Body of pancreas (tissue), 4 donors: ENCODE measurements at regions not wholly inside any gene's neighbourhood (a gene's known extent, or its start where the extent isn't known, plus 50 kb on each side); places are given as distances from the start of the nearest gene placed in this dataset.

Experiments used
- ATAC-seq: fragments of 150-250 bp; one replicate; pipeline ENCODE4 v1.9.1; 2016
- DNase-seq, 4 donors: peaks; one replicate each; pipeline ENCODE4 v3.0.0-alpha.2; 2019
- H3K27ac ChIP-seq, 4 donors: fragments of 200-600 bp; sonication (generic); 1 replicate in 3 of 4; 2 replicates in 1 of 4; pipeline versions ENCODE4 v1.5.1 to v1.6.1; 2016 to 2019; ENCODE audit warnings: mild to moderate bottlenecking in 1 of 4, mixed read lengths in 1 of 4, moderate library complexity in 1 of 4
- H3K27me3 ChIP-seq, 2 donors: fragments of 200-600 bp; sonication (generic); one replicate each; pipeline ENCODE4 v1.6.0; 2016; ENCODE audit warnings: mild to moderate bottlenecking in 1 of 2
- H3K36me3 ChIP-seq, 2 donors: fragments of 200-600 bp; sonication (generic); replicated peaks in 1 of 2; 2 replicates each; pipeline ENCODE4 v1.5.1; 2016; ENCODE audit warnings: low read depth in 2 of 2; ENCODE audit not compliant: insufficient read depth in 1 of 2
- H3K4me1 ChIP-seq: fragments of 200-600 bp; sonication (generic); one replicate; pipeline ENCODE4 v1.6.0; 2016
- H3K4me3 ChIP-seq, 2 donors: fragments of 200-600 bp; sonication (generic); 1 replicate in 1 of 2; 2 replicates in 1 of 2; pipeline ENCODE4 v1.5.1; 2016 to 2019
- H3K9me3 ChIP-seq, 3 donors: fragments of 200-600 bp; sonication (generic); 1 replicate in 2 of 3; 2 replicates in 1 of 3; pipeline ENCODE4 v1.5.1; 2016
- POLR2A ChIP-seq, 3 donors: fragments of 450-650 bp; IDR thresholded peaks; one replicate each; pipeline ENCODE4 v1.6.1; 2016; ENCODE audit warnings: antibody characterized with exemption in 3 of 3, mild to moderate bottlenecking in 2 of 3
- WGBS, 2 donors: methylation state at CpG; one replicate each; pipeline ENCODE4 v1.1.5; 2017; 5-methylcytosine and 5-hydroxymethylcytosine counted together
- intact Hi-C: fragments of 100-400 bp; cut with DNase I; formaldehyde crosslinking; loops from one replicate; pipeline ENCODE4 v1.15.1; 2023
- TF ChIP-seq, protein P1 (sequence below), 7 experiments: fragments of 450-650 bp in 4 of 7; fragments of 200-600 bp in 3 of 7; sonication (generic) in 3 of 7; IDR thresholded peaks; one replicate each; pipeline ENCODE4 v1.5.1; 2016 to 2019; ENCODE audit warnings: antibody characterized with exemption in 7 of 7

GRCh38 chr4:158046345-158046744 lies 126.5 kb downstream of the GASK1B start:
- Histone ChIP-seq H3K4me3 (no peak overlapping the region), H3K4me1 (no peaks in the 10 kb centered on the region), H3K27me3 (no peaks in the 10 kb centered on the region), H3K9me3 (no peaks in the 10 kb centered on the region), H3K27ac (no peak overlapping the region), H3K36me3 (no peaks in the 10 kb centered on the region)
- DNase-seq: no peak
- intact Hi-C loops: no loop called here
- TF ChIP-seq, protein P1, sequence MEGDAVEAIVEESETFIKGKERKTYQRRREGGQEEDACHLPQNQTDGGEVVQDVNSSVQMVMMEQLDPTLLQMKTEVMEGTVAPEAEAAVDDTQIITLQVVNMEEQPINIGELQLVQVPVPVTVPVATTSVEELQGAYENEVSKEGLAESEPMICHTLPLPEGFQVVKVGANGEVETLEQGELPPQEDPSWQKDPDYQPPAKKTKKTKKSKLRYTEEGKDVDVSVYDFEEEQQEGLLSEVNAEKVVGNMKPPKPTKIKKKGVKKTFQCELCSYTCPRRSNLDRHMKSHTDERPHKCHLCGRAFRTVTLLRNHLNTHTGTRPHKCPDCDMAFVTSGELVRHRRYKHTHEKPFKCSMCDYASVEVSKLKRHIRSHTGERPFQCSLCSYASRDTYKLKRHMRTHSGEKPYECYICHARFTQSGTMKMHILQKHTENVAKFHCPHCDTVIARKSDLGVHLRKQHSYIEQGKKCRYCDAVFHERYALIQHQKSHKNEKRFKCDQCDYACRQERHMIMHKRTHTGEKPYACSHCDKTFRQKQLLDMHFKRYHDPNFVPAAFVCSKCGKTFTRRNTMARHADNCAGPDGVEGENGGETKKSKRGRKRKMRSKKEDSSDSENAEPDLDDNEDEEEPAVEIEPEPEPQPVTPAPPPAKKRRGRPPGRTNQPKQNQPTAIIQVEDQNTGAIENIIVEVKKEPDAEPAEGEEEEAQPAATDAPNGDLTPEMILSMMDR (IDR thresholded peaks at IDR 0.05): no peak
- TF ChIP-seq POLR2A (IDR thresholded peaks at IDR 0.05): no peak
- 43 to 48% methylated on average over 4 of the region's 4 CpGs for WGBS, 2 donors
- ATAC-seq: no peak

GRCh38 chr4:158043971-158044618 lies 128.7 kb downstream of the GASK1B start:
- 92 to 96% methylated on average over 19 to 36 of the region's 41 CpGs for WGBS, 2 donors
- Histone ChIP-seq H3K4me3 (no peak overlapping the region), H3K4me1 (no peaks in the 10 kb centered on the region), H3K9me3 (no peaks in the 10 kb centered on the region), H3K27me3 (no peaks in the 10 kb centered on the region), H3K27ac (no peak overlapping the region), H3K36me3 (no peaks in the 10 kb centered on the region)
- intact Hi-C loops: no loop called here
- no peak for TF ChIP-seq POLR2A (IDR thresholded peaks at IDR 0.05)
- TF ChIP-seq, protein P1 (IDR thresholded peaks at IDR 0.05): no peak
- DNase-seq (no peak), ATAC-seq (no peak)

DNA sequence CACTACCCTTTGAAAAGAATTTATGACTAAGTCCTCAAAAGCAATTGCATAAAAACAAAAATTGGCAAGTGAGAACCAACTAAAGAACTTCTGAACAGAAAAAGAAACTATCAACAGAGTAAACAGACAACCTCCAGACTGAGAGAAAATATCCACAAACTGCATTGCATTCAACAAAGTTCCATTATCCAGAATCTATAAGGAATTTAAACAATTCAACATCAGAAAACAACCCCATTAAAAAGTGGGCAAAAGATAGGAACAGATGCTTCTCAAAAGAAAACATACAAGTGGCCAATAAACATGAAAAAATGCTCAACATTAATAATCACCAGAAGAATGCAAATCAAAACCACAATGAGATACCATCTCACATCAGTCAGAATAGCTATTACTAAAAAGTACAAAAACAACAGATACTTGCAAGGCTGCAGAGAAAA lies 130.2 kb downstream of the GASK1B start:
- TF ChIP-seq, protein P1 (IDR thresholded peaks at IDR 0.05): no peak
- TF ChIP-seq POLR2A (IDR thresholded peaks at IDR 0.05): no peak
- H3K9me3 ChIP-seq: no peaks in the 10 kb centered on the region
- no peak for ATAC-seq
- no peaks in the 10 kb centered on the region for H3K4me1 ChIP-seq
- intact Hi-C loops: no loop called here
- H3K27me3 ChIP-seq: no peaks in the 10 kb centered on the region
- DNase-seq: no peak
- H3K4me3 ChIP-seq: no peak overlapping the region
- H3K36me3 ChIP-seq: no peaks in the 10 kb centered on the region
- H3K27ac ChIP-seq: no peak overlapping the region

- ATAC-seq (no peak), DNase-seq (no peak)
- peaks cover 7% of the 10 kb centered on the region for H3K4me1 ChIP-seq
- H3K4me3 ChIP-seq: no peak overlapping the region
- H3K9me3 ChIP-seq: no peaks in the 10 kb centered on the region
- TF ChIP-seq, protein P1 (IDR thresholded peaks at IDR 0.05): no peak
- no peak for TF ChIP-seq POLR2A (IDR thresholded peaks at IDR 0.05)
- no peaks in the 10 kb centered on the region for H3K27me3 ChIP-seq
- no peaks in the 10 kb centered on the region for H3K36me3 ChIP-seq
- intact Hi-C loops: no loop called here
- no peak overlapping the region for H3K27ac ChIP-seq
Observed at GRCh38 chr4:158038718-158039117, 134.1 kb downstream of the GASK1B start.

DNA sequence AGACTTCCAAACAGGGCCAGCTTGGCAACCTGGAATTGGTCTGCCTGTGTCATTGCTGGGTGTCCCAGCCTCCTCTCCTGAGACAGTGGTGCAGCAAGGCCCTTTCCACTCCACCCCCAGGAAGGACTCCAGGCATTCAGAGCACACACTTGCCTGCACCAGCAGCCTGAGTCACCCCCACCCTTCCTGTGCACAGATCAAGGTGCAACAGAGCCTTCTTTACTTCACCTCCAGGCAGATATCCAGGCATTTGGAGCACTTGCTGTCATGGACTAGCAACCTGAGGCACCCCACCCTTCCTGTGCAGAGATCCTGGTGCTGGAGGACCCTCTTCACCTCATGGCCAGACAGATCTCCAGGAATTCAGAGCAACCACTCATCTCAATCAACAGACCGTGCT lies 135.8 kb downstream of the GASK1B start:
- Histone ChIP-seq H3K36me3 (no peaks in the 10 kb centered on the region), H3K27me3 (no peaks in the 10 kb centered on the region), H3K4me3 (no peak overlapping the region), H3K9me3 (no peaks in the 10 kb centered on the region), H3K4me1 (peaks cover 23% of the 10 kb centered on the region), H3K27ac (no peak overlapping the region)
- WGBS, 2 donors: 82 to 88% methylated on average over 1 of the region's 1 CpG
- intact Hi-C loops: no loop called here
- DNase-seq (no peak), ATAC-seq (no peak)
- TF ChIP-seq, protein P1 (IDR thresholded peaks at IDR 0.05): no peak
- TF ChIP-seq POLR2A (IDR thresholded peaks at IDR 0.05): no peak
